Right cardiac atrium (tissue), 5 donors: ENCODE measurements at regions not wholly inside any gene's neighbourhood (a gene's known extent, or its start where the extent isn't known, plus 50 kb on each side); places are given as distances from the start of the nearest gene placed in this dataset.

ENCODE experiments used
- ATAC-seq, 2 donors: fragments of 200-7000 bp; cut with Tn5 transposase; one replicate each; pipeline versions ENCODE4 v1.8.0 to v1.9.1; 2020; ENCODE audit warnings: moderate library complexity in 2 of 2, mild to moderate bottlenecking in 1 of 2
- DNase-seq, 3 donors: peaks; one replicate each; pipeline ENCODE4 v3.0.0-alpha.2; 2020
- H3K27ac ChIP-seq: one replicate; pipeline ENCODE4 v1.5.1; 2013; ENCODE audit warnings: mild to moderate bottlenecking, low read length, control low read depth, moderate library complexity
- H3K27me3 ChIP-seq: one replicate; pipeline ENCODE4 v1.6.1; 2013; ENCODE audit not compliant: control insufficient read depth, insufficient read depth
- H3K4me1 ChIP-seq: one replicate; pipeline ENCODE4 v1.6.1; 2013; ENCODE audit warnings: low read length; ENCODE audit not compliant: control insufficient read depth, insufficient read depth
- H3K4me3 ChIP-seq: one replicate; pipeline ENCODE4 v1.5.1; 2013; ENCODE audit warnings: low read length, control low read depth
- H3K9me3 ChIP-seq: one replicate; pipeline ENCODE4 v1.6.1; 2013; ENCODE audit warnings: low read length; ENCODE audit not compliant: control insufficient read depth
- WGBS: extraction: QIAGEN DNeasy Blood & Tissue Kit; methylation state at CpG from one replicate; pipeline ENCODE4 v1.1.7; 2013; 5-methylcytosine and 5-hydroxymethylcytosine counted together
- intact Hi-C, 4 donors: fragments of 100-400 bp; cut with DNase I; formaldehyde crosslinking; loops; one replicate each; pipeline versions ENCODE4 v1.11.0 to v1.14.0; 2022 to 2023
- donor health status: healthy with polysubstance abuse.
- donor health status: DM: no; HTN: yes; CAD: no.
- donor health status: DM: no; HTN: no; CAD: no.
- donor health status: DM: no; HTN: yes; CAD: no; lungs with severe emphysema.
- donor health status: DM: yes; HTN: yes; CAD: no.

GRCh38 chrX:63993936-63994335 lies 208.9 kb upstream of the ARHGEF9 start:
- intact Hi-C loops = no loop called here
- Histone ChIP-seq H3K4me1 (no peaks in the 10 kb centered on the region), H3K27ac (no peak overlapping the region), H3K9me3 (no peaks in the 10 kb centered on the region), H3K4me3 (no peak overlapping the region), H3K27me3 (no peaks in the 10 kb centered on the region)
- no peak for ATAC-seq
- 63% methylated on average over 4 of the region's 4 CpGs for WGBS
- no peak for DNase-seq

GRCh38 chrX:63985906-63986305 lies 200.9 kb upstream of the ARHGEF9 start:
- no peaks in the 10 kb centered on the region for H3K4me1 ChIP-seq
- no peak overlapping the region for H3K4me3 ChIP-seq
- DNase-seq = peak in 1 of 3 donors; percentile 19
- WGBS = 81% methylated on average over 7 of the region's 7 CpGs
- ATAC-seq = no peak
- no peaks in the 10 kb centered on the region for H3K9me3 ChIP-seq
- no peak overlapping the region for H3K27ac ChIP-seq
- intact Hi-C loops = no loop called here
- no peaks in the 10 kb centered on the region for H3K27me3 ChIP-seq

GRCh38 chrX:63979480-63979879 lies 194.5 kb upstream of the ARHGEF9 start:
- intact Hi-C loops = no loop called here
- no peaks in the 10 kb centered on the region for H3K9me3 ChIP-seq
- 90% methylated on average over 1 of the region's 1 CpG for WGBS
- no peaks in the 10 kb centered on the region for H3K4me1 ChIP-seq
- no peak overlapping the region for H3K4me3 ChIP-seq
- no peak for ATAC-seq
- no peaks in the 10 kb centered on the region for H3K27me3 ChIP-seq
- no peak for DNase-seq
- H3K27ac ChIP-seq = no peak overlapping the region

GRCh38 chrX:63967551-63967950 lies 182.5 kb upstream of the ARHGEF9 start:
- no peak for ATAC-seq
- H3K4me3 ChIP-seq = no peak overlapping the region
- H3K27me3 ChIP-seq = no peaks in the 10 kb centered on the region
- no peaks in the 10 kb centered on the region for H3K9me3 ChIP-seq
- intact Hi-C loops = no loop called here
- H3K27ac ChIP-seq = no peak overlapping the region
- DNase-seq = no peak
- peaks cover 2% of the 10 kb centered on the region for H3K4me1 ChIP-seq
- WGBS = 31% methylated on average over 1 of the region's 1 CpG

- intact Hi-C loops = no loop called here
- 49% methylated on average over 2 of the region's 2 CpGs for WGBS
- DNase-seq (peak in 1 of 3 donors; percentile 10), ATAC-seq (no peak)
- Histone ChIP-seq H3K27ac (no peak overlapping the region), H3K4me1 (peaks cover 3% of the 10 kb centered on the region), H3K9me3 (no peaks in the 10 kb centered on the region), H3K4me3 (no peak overlapping the region), H3K27me3 (no peaks in the 10 kb centered on the region)
These were observed 178.2 kb upstream of the ARHGEF9 start for GRCh38 chrX:63963095-63963784.

GRCh38 chrX:63961964-63962363 lies 176.9 kb upstream of the ARHGEF9 start:
- DNase-seq (no peak), ATAC-seq (no peak)
- WGBS = 39% methylated on average over 1 of the region's 1 CpG
- intact Hi-C loops = no loop called here
- no peaks in the 10 kb centered on the region for H3K27me3 ChIP-seq
- no peak overlapping the region for H3K27ac ChIP-seq
- no peak overlapping the region for H3K4me3 ChIP-seq
- no peaks in the 10 kb centered on the region for H3K9me3 ChIP-seq
- peaks cover 1% of the 10 kb centered on the region for H3K4me1 ChIP-seq

- DNase-seq (no peak), ATAC-seq (no peak)
- H3K27me3 ChIP-seq = no peaks in the 10 kb centered on the region
- H3K4me3 ChIP-seq = no peak overlapping the region
- H3K9me3 ChIP-seq = no peaks in the 10 kb centered on the region
- intact Hi-C loops = no loop called here
- H3K4me1 ChIP-seq = peaks cover 1% of the 10 kb centered on the region
- H3K27ac ChIP-seq = no peak overlapping the region
These were observed 175.0 kb upstream of the ARHGEF9 start for GRCh38 chrX:63959975-63960374.

GRCh38 chrX:63958134-63958865 lies 173.3 kb upstream of the ARHGEF9 start:
- ATAC-seq = no peak
- intact Hi-C loops = no loop called here
- Histone ChIP-seq H3K27me3 (no peaks in the 10 kb centered on the region), H3K9me3 (no peaks in the 10 kb centered on the region), H3K4me3 (no peak overlapping the region), H3K27ac (no peak overlapping the region), H3K4me1 (peaks cover 1% of the 10 kb centered on the region)
- WGBS = 68% methylated on average over 2 of the region's 2 CpGs
- no peak for DNase-seq

- intact Hi-C loops = no loop called here
- no peaks in the 10 kb centered on the region for H3K9me3 ChIP-seq
- ATAC-seq (no peak), DNase-seq (no peak)
- no peaks in the 10 kb centered on the region for H3K4me1 ChIP-seq
- 84% methylated on average over 2 of the region's 2 CpGs for WGBS
- H3K4me3 ChIP-seq = no peak overlapping the region
- H3K27me3 ChIP-seq = no peaks in the 10 kb centered on the region
- no peak overlapping the region for H3K27ac ChIP-seq
These were observed 150.8 kb upstream of the ARHGEF9 start for GRCh38 chrX:63935835-63936234.

GRCh38 chrX:63934791-63935190 lies 149.8 kb upstream of the ARHGEF9 start:
- H3K4me1 ChIP-seq = no peaks in the 10 kb centered on the region
- no peak overlapping the region for H3K4me3 ChIP-seq
- no peak for DNase-seq
- H3K27ac ChIP-seq = no peak overlapping the region
- ATAC-seq = no peak
- intact Hi-C loops = no loop called here
- no peaks in the 10 kb centered on the region for H3K27me3 ChIP-seq
- WGBS = 53% methylated on average over 3 of the region's 3 CpGs
- H3K9me3 ChIP-seq = no peaks in the 10 kb centered on the region

- H3K27ac ChIP-seq = no peak overlapping the region
- intact Hi-C loops = no loop called here
- 57% methylated on average over 1 of the region's 1 CpG for WGBS
- ATAC-seq (no peak), DNase-seq (no peak)
- no peaks in the 10 kb centered on the region for H3K9me3 ChIP-seq
- H3K27me3 ChIP-seq = no peaks in the 10 kb centered on the region
- no peak overlapping the region for H3K4me3 ChIP-seq
- no peaks in the 10 kb centered on the region for H3K4me1 ChIP-seq
These were observed 149.1 kb upstream of the ARHGEF9 start for GRCh38 chrX:63934160-63934559.
